K562 (cell line): ENCODE measurements at regions not wholly inside any gene's neighbourhood (a gene's known extent, or its start where the extent isn't known, plus 50 kb on each side); places are given as distances from the start of the nearest gene placed in this dataset.

Source experiments
- HOXB6 ChIP-seq: fragments of 250-450 bp; sonication (Bioruptor Pico); IDR thresholded peaks from 2 replicates; pipeline ENCODE4 v1.5.1; 2022; ENCODE audit warnings: mild to moderate bottlenecking, borderline replicate concordance
- PCBP1 ChIP-seq: fragments of 200-400 bp; formaldehyde crosslinking; IDR thresholded peaks from 2 replicates; pipeline ENCODE4 v1.6.1; 2018; ENCODE audit warnings: mild to moderate bottlenecking, low read depth, low read length; ENCODE audit not compliant: poor library complexity, severe bottlenecking
- POLR2A ChIP-seq: fragments of 450-650 bp; conservative IDR thresholded peaks from 2 replicates; pipeline ENCODE4 v1.6.1; 2016
- TF ChIP-seq, protein P1 (sequence below): sonication (generic); formaldehyde crosslinking; IDR thresholded peaks from 2 replicates; pipeline ENCODE4 v1.8.0; 2022; ENCODE audit warnings: mild to moderate bottlenecking, missing genetic modification reagents, borderline replicate concordance
- TF ChIP-seq, protein P2 (sequence below), 3 experiments: IDR thresholded peaks in 2 of 3; conservative IDR thresholded peaks in 1 of 3; 2 replicates each; pipeline ENCODE4 v1.5.1; 2011 to 2012; ENCODE audit warnings: low read length in 3 of 3, mild to moderate bottlenecking in 3 of 3, control low read depth in 2 of 3, improper control_type of control experiment in 1 of 3, inconsistent platforms in 1 of 3, low read depth in 1 of 3, mixed read lengths in 1 of 3, moderate library complexity in 1 of 3; ENCODE audit not compliant: insufficient read depth in 2 of 3
- TF ChIP-seq, protein P3 (sequence below): fragments of 250-450 bp; sonication (Bioruptor Pico); IDR thresholded peaks from 2 replicates; pipeline ENCODE4 v1.5.0; 2021
- TF ChIP-seq, protein P4 (sequence below): fragments of 450-650 bp; IDR thresholded peaks from 2 replicates; pipeline ENCODE4 v1.6.1; 2016; ENCODE audit warnings: borderline replicate concordance

DNA sequence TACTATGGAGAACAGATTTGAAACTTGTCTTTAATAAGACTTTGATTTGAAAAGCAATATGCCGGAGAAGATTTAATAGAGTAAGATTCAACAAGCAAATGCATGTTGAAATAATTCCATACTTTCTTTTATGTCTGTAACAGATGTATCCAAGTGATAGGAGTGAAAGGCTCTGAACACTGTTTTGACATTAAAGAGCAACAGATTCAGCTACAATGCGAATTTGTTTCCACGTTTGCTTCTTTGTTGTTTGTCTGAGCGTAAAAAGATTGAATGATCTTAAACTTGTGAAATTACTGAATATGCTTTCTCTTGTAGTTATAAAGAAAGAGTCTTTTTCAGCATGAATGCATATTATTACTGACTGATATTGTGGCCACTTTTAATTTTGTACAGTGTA lies 2612.9 kb downstream of the PCDH9 start:
- TF ChIP-seq HOXB6 (CRISPR knock-in tag) (no peak), PCBP1 (no peak), POLR2A (no peak)
- TF ChIP-seq, protein P1, sequence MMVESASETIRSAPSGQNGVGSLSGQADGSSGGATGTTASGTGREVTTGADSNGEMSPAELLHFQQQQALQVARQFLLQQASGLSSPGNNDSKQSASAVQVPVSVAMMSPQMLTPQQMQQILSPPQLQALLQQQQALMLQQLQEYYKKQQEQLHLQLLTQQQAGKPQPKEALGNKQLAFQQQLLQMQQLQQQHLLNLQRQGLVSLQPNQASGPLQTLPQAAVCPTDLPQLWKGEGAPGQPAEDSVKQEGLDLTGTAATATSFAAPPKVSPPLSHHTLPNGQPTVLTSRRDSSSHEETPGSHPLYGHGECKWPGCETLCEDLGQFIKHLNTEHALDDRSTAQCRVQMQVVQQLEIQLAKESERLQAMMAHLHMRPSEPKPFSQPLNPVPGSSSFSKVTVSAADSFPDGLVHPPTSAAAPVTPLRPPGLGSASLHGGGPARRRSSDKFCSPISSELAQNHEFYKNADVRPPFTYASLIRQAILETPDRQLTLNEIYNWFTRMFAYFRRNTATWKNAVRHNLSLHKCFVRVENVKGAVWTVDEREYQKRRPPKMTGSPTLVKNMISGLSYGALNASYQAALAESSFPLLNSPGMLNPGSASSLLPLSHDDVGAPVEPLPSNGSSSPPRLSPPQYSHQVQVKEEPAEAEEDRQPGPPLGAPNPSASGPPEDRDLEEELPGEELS (CRISPR knock-in tag) = no peak
- TF ChIP-seq, protein P2, sequence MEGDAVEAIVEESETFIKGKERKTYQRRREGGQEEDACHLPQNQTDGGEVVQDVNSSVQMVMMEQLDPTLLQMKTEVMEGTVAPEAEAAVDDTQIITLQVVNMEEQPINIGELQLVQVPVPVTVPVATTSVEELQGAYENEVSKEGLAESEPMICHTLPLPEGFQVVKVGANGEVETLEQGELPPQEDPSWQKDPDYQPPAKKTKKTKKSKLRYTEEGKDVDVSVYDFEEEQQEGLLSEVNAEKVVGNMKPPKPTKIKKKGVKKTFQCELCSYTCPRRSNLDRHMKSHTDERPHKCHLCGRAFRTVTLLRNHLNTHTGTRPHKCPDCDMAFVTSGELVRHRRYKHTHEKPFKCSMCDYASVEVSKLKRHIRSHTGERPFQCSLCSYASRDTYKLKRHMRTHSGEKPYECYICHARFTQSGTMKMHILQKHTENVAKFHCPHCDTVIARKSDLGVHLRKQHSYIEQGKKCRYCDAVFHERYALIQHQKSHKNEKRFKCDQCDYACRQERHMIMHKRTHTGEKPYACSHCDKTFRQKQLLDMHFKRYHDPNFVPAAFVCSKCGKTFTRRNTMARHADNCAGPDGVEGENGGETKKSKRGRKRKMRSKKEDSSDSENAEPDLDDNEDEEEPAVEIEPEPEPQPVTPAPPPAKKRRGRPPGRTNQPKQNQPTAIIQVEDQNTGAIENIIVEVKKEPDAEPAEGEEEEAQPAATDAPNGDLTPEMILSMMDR (IDR thresholded peaks at IDR 0.05 in 2 of 3, conservative IDR thresholded peaks at IDR 0.05 in 1 of 3; ENCODE audit: insufficient read depth in 2 of 3, low read depth in 1 of 3, low read length in 3 of 3) = no peak
- TF ChIP-seq, protein P3, sequence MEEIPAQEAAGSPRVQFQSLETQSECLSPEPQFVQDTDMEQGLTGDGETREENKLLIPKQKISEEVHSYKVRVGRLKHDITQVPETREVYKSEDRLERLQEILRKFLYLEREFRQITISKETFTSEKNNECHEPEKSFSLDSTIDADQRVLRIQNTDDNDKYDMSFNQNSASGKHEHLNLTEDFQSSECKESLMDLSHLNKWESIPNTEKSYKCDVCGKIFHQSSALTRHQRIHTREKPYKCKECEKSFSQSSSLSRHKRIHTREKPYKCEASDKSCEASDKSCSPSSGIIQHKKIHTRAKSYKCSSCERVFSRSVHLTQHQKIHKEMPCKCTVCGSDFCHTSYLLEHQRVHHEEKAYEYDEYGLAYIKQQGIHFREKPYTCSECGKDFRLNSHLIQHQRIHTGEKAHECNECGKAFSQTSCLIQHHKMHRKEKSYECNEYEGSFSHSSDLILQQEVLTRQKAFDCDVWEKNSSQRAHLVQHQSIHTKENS (CRISPR knock-in tag) = no peak
- TF ChIP-seq, protein P4, sequence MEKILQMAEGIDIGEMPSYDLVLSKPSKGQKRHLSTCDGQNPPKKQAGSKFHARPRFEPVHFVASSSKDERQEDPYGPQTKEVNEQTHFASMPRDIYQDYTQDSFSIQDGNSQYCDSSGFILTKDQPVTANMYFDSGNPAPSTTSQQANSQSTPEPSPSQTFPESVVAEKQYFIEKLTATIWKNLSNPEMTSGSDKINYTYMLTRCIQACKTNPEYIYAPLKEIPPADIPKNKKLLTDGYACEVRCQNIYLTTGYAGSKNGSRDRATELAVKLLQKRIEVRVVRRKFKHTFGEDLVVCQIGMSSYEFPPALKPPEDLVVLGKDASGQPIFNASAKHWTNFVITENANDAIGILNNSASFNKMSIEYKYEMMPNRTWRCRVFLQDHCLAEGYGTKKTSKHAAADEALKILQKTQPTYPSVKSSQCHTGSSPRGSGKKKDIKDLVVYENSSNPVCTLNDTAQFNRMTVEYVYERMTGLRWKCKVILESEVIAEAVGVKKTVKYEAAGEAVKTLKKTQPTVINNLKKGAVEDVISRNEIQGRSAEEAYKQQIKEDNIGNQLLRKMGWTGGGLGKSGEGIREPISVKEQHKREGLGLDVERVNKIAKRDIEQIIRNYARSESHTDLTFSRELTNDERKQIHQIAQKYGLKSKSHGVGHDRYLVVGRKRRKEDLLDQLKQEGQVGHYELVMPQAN = no peak
